ENCODE measurements at regions not wholly inside any gene's neighbourhood (a gene's known extent, or its start where the extent isn't known, plus 50 kb on each side); places are given as distances from the start of the nearest gene placed in this dataset.

- DNase-seq: no peak
- H3K36me3 ChIP-seq: no peaks in the 10 kb centered on the region
- intact Hi-C loops (cut with DNase I; ENCODE audit: low total_unique reads): no loop called here
Observed at GRCh38 chr11:70510571-70510970, 112.2 kb downstream of the CTTN start.

GRCh38 chr11:70511345-70511744, 113.0 kb downstream of the CTTN start:
- Histone ChIP-seq H3K4me1 (no peaks in the 10 kb centered on the region), H3K36me3 (no peaks in the 10 kb centered on the region), H3K27me3 (peaks cover 0 to 20% of the 10 kb centered on the region in 2 donors), H3K27ac (no peak overlapping the region), H3K4me3 (no peak overlapping the region), H3K9me3 (peaks cover 3 to 20% (median 17%) of the 10 kb centered on the region in 3 donors)
- no peak for TF ChIP-seq CTCF (IDR thresholded peaks at IDR 0.05)
- intact Hi-C loops (cut with DNase I; ENCODE audit: low total_unique reads): no loop called here
- DNase-seq: no peak

More at GRCh38 chr11:70510571-70510970, 112.2 kb downstream of the CTTN start:
- Histone ChIP-seq H3K27me3 (peaks cover 0 to 20% of the 10 kb centered on the region in 2 donors), H3K27ac (no peak overlapping the region), H3K9me3 (peaks cover 3 to 20% (median 17%) of the 10 kb centered on the region in 3 donors), H3K4me3 (no peak overlapping the region), H3K4me1 (no peaks in the 10 kb centered on the region)
- TF ChIP-seq CTCF (IDR thresholded peaks at IDR 0.05): no peak

GRCh38 chr11:70512716-70513115, 114.4 kb downstream of the CTTN start:
- Histone ChIP-seq H3K4me1 (no peaks in the 10 kb centered on the region), H3K4me3 (no peak overlapping the region), H3K27ac (no peak overlapping the region), H3K36me3 (no peaks in the 10 kb centered on the region), H3K27me3 (peaks cover 0 to 22% of the 10 kb centered on the region in 2 donors), H3K9me3 (peaks cover 3 to 20% (median 17%) of the 10 kb centered on the region in 3 donors)
- no peak for TF ChIP-seq CTCF (IDR thresholded peaks at IDR 0.05)
- no peak for DNase-seq
- intact Hi-C loops (cut with DNase I; ENCODE audit: low total_unique reads): no loop called here

- intact Hi-C loops (cut with DNase I; ENCODE audit: low total_unique reads): no loop called here
- no peaks in the 10 kb centered on the region for H3K36me3 ChIP-seq
- no peak overlapping the region for H3K4me3 ChIP-seq
- TF ChIP-seq CTCF (IDR thresholded peaks at IDR 0.05): no peak
- H3K4me1 ChIP-seq: no peaks in the 10 kb centered on the region
- peaks cover under 1 to 14% (median 8%) of the 10 kb centered on the region in 3 donors for H3K9me3 ChIP-seq
- no peak for DNase-seq
- H3K27me3 ChIP-seq: peaks cover 0 to 13% of the 10 kb centered on the region in 2 donors
- no peak overlapping the region for H3K27ac ChIP-seq
Observed at GRCh38 chr11:70517203-70517602, 118.9 kb downstream of the CTTN start.

GRCh38 chr11:70517988-70518907, 119.9 kb downstream of the CTTN start:
- no peak overlapping the region for H3K4me3 ChIP-seq
- H3K27me3 ChIP-seq: peaks cover 0 to 23% of the 10 kb centered on the region in 2 donors
- H3K27ac ChIP-seq: no peak overlapping the region
- TF ChIP-seq CTCF (IDR thresholded peaks at IDR 0.05): no peak
- peaks cover 0 to 4% (median 0%) of the 10 kb centered on the region in 3 donors for H3K9me3 ChIP-seq
- H3K36me3 ChIP-seq: no peaks in the 10 kb centered on the region
- intact Hi-C loops (cut with DNase I; ENCODE audit: low total_unique reads): no loop called here
- DNase-seq: no peak
- no peaks in the 10 kb centered on the region for H3K4me1 ChIP-seq
